Panc1 (cell line): ENCODE measurements at regions not wholly inside any gene's neighbourhood (a gene's known extent, or its start where the extent isn't known, plus 50 kb on each side); places are given as distances from the start of the nearest gene placed in this dataset.

Experiments used
- ATAC-seq: fragments of 200-7000 bp; cut with Tn5 transposase; 2 replicates; pipeline ENCODE4 v1.9.1; 2020; ENCODE audit warnings: mild to moderate bottlenecking, moderate library complexity
- BruUV-seq: library from RNA; stranded (reverse); fragments of 400-500 nt; replicated peaks from 2 replicates; lab custom pipeline; 2021; lab: Mats Ljungman, UMichigan
- CTCF ChIA-PET: fragments of 300-600 bp; sonication (Branson Sonifier 250); formaldehyde crosslinking; loops from one replicate; lab custom pipeline; 2022; ENCODE audit warnings: antibody characterized with exemption; lab: Charles Lee
- POLR2A ChIA-PET: fragments of 300-600 bp; sonication (Branson Sonifier 250); formaldehyde crosslinking; loops from one replicate; lab custom pipeline; 2022; ENCODE audit warnings: antibody characterized with exemption; lab: Charles Lee
- DNase-seq: peaks from one replicate; pipeline ENCODE4 v3.0.0-alpha.2; 2010; ENCODE audit warnings: low read depth, low spot score
- H3K27ac ChIP-seq: 2 replicates; pipeline ENCODE4 v1.5.1; 2011; ENCODE audit warnings: mild to moderate bottlenecking, low read length, inconsistent platforms
- H3K27me3 ChIP-seq: fragments of 200-500 bp; sonication (Bioruptor generic); 2 replicates; pipeline ENCODE4 v1.6.0; 2014; ENCODE audit warnings: low read length, inconsistent platforms; ENCODE audit not compliant: control insufficient read depth, insufficient read depth
- H3K36me3 ChIP-seq: fragments of 200-500 bp; sonication (Bioruptor generic); 2 replicates; pipeline ENCODE4 v1.5.1; 2014; ENCODE audit warnings: inconsistent platforms, mild to moderate bottlenecking, low read length, moderate library complexity; ENCODE audit not compliant: control insufficient read depth, insufficient read depth
- H3K4me1 ChIP-seq: 2 replicates; pipeline ENCODE4 v1.5.1; 2011; ENCODE audit warnings: inconsistent platforms, mild to moderate bottlenecking, low read length, moderate library complexity; ENCODE audit not compliant: control insufficient read depth, insufficient read depth
- H3K4me3 ChIP-seq, 2 experiments: 2 replicates each; pipeline ENCODE4 v1.5.1; 2011 to 2012; ENCODE audit warnings: low read depth in 2 of 2, low read length in 2 of 2, mild to moderate bottlenecking in 2 of 2, inconsistent platforms in 1 of 2, moderate library complexity in 1 of 2
- H3K9me3 ChIP-seq: fragments of 200-500 bp; sonication (Bioruptor generic); 2 replicates; pipeline ENCODE4 v1.5.1; 2014; ENCODE audit warnings: low read depth, mild to moderate bottlenecking, inconsistent platforms, low read length, moderate library complexity; ENCODE audit not compliant: control insufficient read depth, insufficient read depth
- CTCF ChIP-seq: fragments of 450-650 bp; IDR thresholded peaks from 2 replicates; pipeline ENCODE4 v1.5.1; 2017; ENCODE audit warnings: mild to moderate bottlenecking
- POLR2AphosphoS5 ChIP-seq: IDR thresholded peaks from 2 replicates; pipeline ENCODE4 v1.6.1; 2012; ENCODE audit warnings: mild to moderate bottlenecking, low read depth, low read length, moderate library complexity
- REST ChIP-seq, 2 experiments: IDR thresholded peaks; 2 replicates each; pipeline ENCODE4 v1.6.1; 2011 to 2012; ENCODE audit warnings: low read depth in 2 of 2, control low read depth in 1 of 2, low read length in 1 of 2, mild to moderate bottlenecking in 1 of 2, moderate library complexity in 1 of 2; ENCODE audit not compliant: insufficient read depth in 1 of 2
- SIN3A ChIP-seq: IDR thresholded peaks from 2 replicates; pipeline ENCODE4 v1.6.1; 2012; ENCODE audit warnings: low read depth, mild to moderate bottlenecking, low read length, moderate library complexity, borderline replicate concordance; ENCODE audit not compliant: insufficient read depth
- TCF7L2 ChIP-seq: IDR thresholded peaks from 2 replicates; pipeline ENCODE4 v1.6.1; 2011; ENCODE audit warnings: mild to moderate bottlenecking, low read depth, low read length, inconsistent platforms
- in situ Hi-C: cut with HindIII; loops from 2 replicates; pipeline ENCODE4 v1.10.0; 2016; ENCODE audit warnings: low sequenced_read_pairs, low pct_unique_long_range_greater_than_20kb
- intact Hi-C: fragments of 100-400 bp; cut with micrococcal nuclease; formaldehyde crosslinking; loops from one replicate; pipeline ENCODE4 v1.10.0; 2022; ENCODE audit not compliant: unreplicated experiment

GRCh38 chr5:40220260-40220659 lies 459.5 kb upstream of the PTGER4 start:
- in situ Hi-C loops = no loop called here

GRCh38 chr5:40217553-40217952 lies 462.2 kb upstream of the PTGER4 start:
- no peaks in the 10 kb centered on the region for H3K27me3 ChIP-seq
- H3K27ac ChIP-seq = no peak overlapping the region
- no peak overlapping the region for H3K4me3 ChIP-seq
- ATAC-seq (no peak), DNase-seq (no peak)
- H3K9me3 ChIP-seq = no peaks in the 10 kb centered on the region
- no TSS peak for BruUV-seq
- intact Hi-C loops = no loop called here
- H3K4me1 ChIP-seq = no peaks in the 10 kb centered on the region
- TF ChIP-seq CTCF (no peak), POLR2AphosphoS5 (no peak), REST (IDR thresholded peaks at IDR 0.05; ENCODE audit: insufficient read depth in 1 of 2, low read depth in 2 of 2, low read length in 1 of 2) (no peak)
- H3K36me3 ChIP-seq = no peaks in the 10 kb centered on the region
- CTCF ChIA-PET = no interaction called here
- POLR2A ChIA-PET = no interaction called here
- in situ Hi-C loops = no loop called here

More at GRCh38 chr5:40220260-40220659, 459.5 kb upstream of the PTGER4 start:
- no TSS peak for BruUV-seq
- Histone ChIP-seq H3K36me3 (no peaks in the 10 kb centered on the region), H3K27ac (no peak overlapping the region), H3K4me1 (no peaks in the 10 kb centered on the region), H3K4me3 (no peak overlapping the region), H3K27me3 (no peaks in the 10 kb centered on the region), H3K9me3 (no peaks in the 10 kb centered on the region)
- ATAC-seq = no peak
- POLR2A ChIA-PET = no interaction called here
- DNase-seq = no peak
- intact Hi-C loops = no loop called here
- no peak for TF ChIP-seq TCF7L2
- TF ChIP-seq CTCF = no peak
- TF ChIP-seq REST (IDR thresholded peaks at IDR 0.05; ENCODE audit: insufficient read depth in 1 of 2, low read depth in 2 of 2, low read length in 1 of 2) = no peak
- TF ChIP-seq SIN3A = no peak
- no peak for TF ChIP-seq POLR2AphosphoS5
- CTCF ChIA-PET = no interaction called here
